ENCODE measurements at regions not wholly inside any gene's neighbourhood (a gene's known extent, or its start where the extent isn't known, plus 50 kb on each side); places are given as distances from the start of the nearest gene placed in this dataset.

- TF ChIP-seq EZH2 (IDR thresholded peaks at IDR 0.05; ENCODE audit: low read length) (no peak), CTCF (optimal IDR thresholded peaks at IDR 0.05 in 1 of 3, IDR thresholded peaks at IDR 0.05 in 1 of 3, conservative IDR thresholded peaks at IDR 0.05 in 1 of 3; ENCODE audit: extremely low read depth in 1 of 3, insufficient read depth in 2 of 3, low read length in 3 of 3) (no peak)
- H3K9me3 ChIP-seq (ENCODE audit: control insufficient read depth, low read depth, low read length) = no peaks in the 10 kb centered on the region
- peaks cover 0 to 6% of the 10 kb centered on the region in 2 experiments for H3K36me3 ChIP-seq (ENCODE audit: control insufficient read depth in 2 of 2, extremely low read depth in 1 of 2, insufficient read depth in 2 of 2, low read length in 2 of 2)
- no peaks in the 10 kb centered on the region for H3K9me1 ChIP-seq (ENCODE audit: control insufficient read depth, extremely low read depth, insufficient read depth, low read length)
- no peak overlapping the region for H3K4me3 ChIP-seq (ENCODE audit: control insufficient read depth in 2 of 3, extremely low read depth in 1 of 3, insufficient read depth in 2 of 3, low read depth in 1 of 3, low read length in 3 of 3)
- no peak overlapping the region for H3K27ac ChIP-seq (ENCODE audit: control insufficient read depth, insufficient read depth, low read length)
- no peaks in the 10 kb centered on the region for H3K27me3 ChIP-seq (ENCODE audit: control insufficient read depth, extremely low read depth, insufficient read depth, low read length)
- H3K4me2 ChIP-seq (ENCODE audit: control insufficient read depth, extremely low read depth, insufficient read depth, low read depth, low read length) = no peak overlapping the region
- no peak overlapping the region for H3K9ac ChIP-seq (ENCODE audit: control insufficient read depth, extremely low read depth, insufficient read depth, low read length)
- no peaks in the 10 kb centered on the region for H3K4me1 ChIP-seq (ENCODE audit: control insufficient read depth, extremely low read depth, insufficient read depth, low read length)
- no peak overlapping the region for H2AFZ ChIP-seq (ENCODE audit: control insufficient read depth, low read length)
- no peaks in the 10 kb centered on the region for H3K79me2 ChIP-seq (ENCODE audit: control insufficient read depth, insufficient read depth, low read length)
- FAIRE-seq = no peak
- no peak for DNase-seq (ENCODE audit: low read depth, low spot score)
- H4K20me1 ChIP-seq (ENCODE audit: control insufficient read depth, extremely low read depth, insufficient read depth, low read length) = no peaks in the 10 kb centered on the region
- dilution Hi-C loops (cut with MboI; ENCODE audit: extremely low pct_ligation_motif_present, low sequenced_read_pairs) = no loop called here
Measured at GRCh38 chr12:54129028-54129903, 59.5 kb downstream of the SMUG1 start.

All from keratinocyte (primary cell).